ENCODE measurements at regions not wholly inside any gene's neighbourhood (a gene's known extent, or its start where the extent isn't known, plus 50 kb on each side); places are given as distances from the start of the nearest gene placed in this dataset.
"Not testable (repeated sequence)": the region's sequence is repeated elsewhere in the genome, so short reads cannot be mapped to it uniquely, and the experiment has no call there.

DNA sequence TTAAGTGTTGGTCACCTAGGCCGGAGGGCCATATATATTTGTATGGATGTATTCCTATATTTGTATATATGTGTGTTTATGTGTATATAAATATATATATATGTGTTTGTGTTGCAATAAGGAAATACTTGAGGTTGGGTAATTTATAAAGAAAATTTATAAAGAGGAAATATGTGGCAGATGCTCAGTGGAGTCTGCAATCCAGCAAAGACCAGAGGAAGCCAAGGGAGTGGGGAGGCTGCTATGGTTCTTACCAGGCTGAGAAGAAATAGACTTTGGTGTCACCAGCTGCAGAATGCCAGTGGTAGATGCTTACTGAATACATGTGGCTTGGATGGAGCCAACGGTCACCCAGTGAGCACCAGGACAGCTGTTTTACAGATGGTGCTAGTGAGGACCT is 97.4 kb upstream of the ELOVL5 start:
- DNase-seq = no peak

GRCh38 chr6:53441761-53442160 is 93.0 kb upstream of the ELOVL5 start:
- no peak for DNase-seq

DNA sequence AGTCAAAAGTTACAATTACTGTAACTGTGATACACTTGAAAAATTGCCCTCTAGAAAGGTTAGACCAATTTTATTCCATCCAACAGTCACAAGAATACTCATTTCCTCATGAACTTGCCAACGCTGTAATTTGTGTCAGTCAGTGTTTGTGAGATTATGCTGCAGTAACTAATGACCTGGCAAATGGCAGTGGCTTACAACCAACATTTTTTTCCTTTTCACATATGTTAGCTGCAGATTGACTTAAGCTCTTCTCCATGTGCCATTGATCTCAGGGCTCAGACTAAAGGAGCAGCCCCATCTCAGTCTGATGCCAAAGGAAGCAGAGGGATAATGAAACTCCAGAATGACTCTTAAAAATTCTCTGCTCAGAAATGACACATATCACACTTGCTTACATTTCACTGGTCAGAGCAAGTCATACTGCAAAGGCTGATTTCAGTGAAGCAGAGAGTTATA is 92.3 kb upstream of the ELOVL5 start:
- no peak for DNase-seq

DNA sequence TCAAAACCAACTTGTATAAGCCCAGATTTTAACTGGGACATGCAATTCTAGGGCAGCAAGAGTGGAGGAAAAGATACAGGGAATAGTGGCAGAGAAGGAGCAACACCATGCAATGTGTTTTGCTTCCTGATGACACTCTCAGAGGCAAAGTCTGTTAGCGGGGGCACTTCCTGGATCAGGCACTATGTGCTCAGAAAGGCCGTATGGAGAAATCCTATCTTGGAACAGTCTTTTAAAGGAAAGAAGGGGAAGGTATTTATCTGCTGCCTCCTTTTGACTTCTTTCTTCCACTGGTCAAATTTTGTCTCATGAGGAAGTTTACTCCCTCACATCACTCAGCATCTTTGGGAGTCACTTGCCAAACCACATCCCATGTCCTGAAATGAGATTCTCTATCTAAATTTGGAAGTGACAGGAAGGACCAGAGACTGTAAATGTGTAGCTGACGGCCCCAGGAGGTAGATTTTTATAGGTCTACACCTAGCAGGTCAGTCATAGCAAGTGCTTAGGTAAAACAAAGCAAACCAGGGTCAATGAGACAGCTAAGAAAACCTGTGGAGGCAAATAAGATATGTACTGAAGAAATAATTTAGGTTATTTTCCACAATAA is 91.7 kb upstream of the ELOVL5 start:
- no peak for DNase-seq

DNA sequence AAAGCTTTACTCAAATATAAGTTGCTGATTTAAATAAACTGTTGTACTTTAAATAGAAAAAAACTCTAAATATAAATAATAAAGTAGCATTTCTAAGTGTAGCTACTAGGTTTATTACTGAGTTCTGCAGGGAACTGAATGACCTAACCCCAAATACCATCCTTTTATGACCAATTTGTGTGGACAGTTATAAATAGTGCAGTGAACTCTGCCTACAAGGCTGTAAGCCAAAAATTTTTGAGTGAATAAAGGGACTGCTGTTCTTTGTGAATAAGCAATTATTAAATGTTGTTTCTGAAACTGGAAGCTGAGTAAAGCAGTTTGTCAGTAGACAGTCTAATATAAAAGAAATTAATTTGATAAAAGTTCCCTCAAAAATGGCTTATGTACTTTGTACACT is 90.8 kb upstream of the ELOVL5 start:
- no peak for DNase-seq

- peak in 2 of 6 experiments; percentile 8 to 24 for DNase-seq
Measured at GRCh38 chr6:53437557-53438202, 88.9 kb upstream of the ELOVL5 start.

GRCh38 chr6:53436526-53437303 is 88.0 kb upstream of the ELOVL5 start:
- DNase-seq = no peak

- no peak for DNase-seq
Measured at GRCh38 chr6:53433951-53434285, 85.2 kb upstream of the ELOVL5 start.

DNA sequence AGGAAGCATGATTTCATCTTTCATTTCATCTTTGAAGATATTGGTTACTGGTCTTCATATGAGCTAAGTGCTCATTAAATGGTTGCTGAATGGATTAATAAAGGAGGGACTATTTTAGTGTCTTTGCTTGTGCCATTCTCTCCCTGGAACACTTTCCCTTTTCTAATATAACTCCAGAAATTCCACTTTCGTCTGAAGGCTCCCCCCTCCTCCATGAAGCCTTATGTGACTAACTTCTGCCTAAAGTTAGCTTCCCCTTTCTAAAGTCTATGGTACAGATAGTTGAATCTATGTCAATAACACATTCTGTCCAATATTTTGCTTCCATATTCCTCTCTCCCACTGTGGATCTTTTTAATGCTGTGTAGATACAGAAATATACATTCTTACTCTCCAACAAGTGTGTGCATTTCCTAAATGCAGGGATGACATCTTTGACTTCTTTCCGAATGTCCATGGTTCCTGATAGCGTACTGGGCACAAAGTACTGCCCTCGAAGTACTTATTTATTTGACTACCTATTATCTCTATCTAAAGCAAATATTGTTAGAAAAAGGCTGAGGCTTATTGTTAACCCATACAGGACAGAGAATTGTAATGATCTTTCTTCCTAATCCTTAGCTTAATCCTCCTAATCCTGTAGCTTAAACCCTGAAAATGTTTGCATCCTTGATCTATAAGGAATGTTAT is 84.7 kb upstream of the ELOVL5 start:
- DNase-seq = no peak

- DNase-seq = no peak
Measured at GRCh38 chr6:53432318-53433161, 83.8 kb upstream of the ELOVL5 start.

GRCh38 chr6:53431704-53432103 is 83.0 kb upstream of the ELOVL5 start:
- DNase-seq = no peak

DNA sequence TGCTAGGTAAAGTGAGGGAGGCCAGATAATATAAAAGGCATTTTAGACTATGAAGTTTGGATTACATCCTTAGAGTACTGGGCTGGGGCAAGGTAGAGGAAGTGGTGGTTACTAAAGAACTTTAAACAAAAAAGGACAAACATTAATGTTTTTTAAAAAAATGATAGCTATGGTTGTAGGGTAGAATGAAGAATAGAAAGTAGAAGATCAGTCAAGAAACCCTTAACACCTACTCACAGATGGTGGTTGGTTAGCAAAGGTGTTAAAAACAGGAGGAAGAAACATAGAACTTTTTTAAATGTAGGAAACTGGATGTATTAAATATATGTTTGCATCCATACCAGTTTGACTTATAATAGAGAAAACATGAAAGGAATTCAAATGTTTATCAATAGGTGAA is 80.7 kb upstream of the ELOVL5 start:
- no peak for DNase-seq

DNA sequence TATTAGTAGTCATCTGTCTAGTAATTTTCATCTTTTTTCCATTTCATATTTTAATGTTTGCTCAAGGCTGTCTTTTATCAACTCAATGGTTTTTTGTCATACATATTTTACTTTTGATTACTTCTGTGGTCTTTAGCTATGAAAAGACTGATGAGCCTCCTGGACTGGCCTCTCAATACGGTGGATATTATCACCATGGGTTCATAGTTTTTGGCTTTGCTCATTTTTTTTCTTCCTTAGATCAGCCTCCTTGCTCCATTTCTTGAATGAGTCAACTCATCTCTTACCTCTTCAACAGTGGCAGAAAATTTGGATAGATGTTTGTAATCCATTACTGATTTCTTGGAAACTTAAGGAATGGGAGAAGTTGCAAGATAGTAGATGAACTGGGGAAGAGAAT is 80.1 kb upstream of the ELOVL5 start:
- DNase-seq = no peak

DNA sequence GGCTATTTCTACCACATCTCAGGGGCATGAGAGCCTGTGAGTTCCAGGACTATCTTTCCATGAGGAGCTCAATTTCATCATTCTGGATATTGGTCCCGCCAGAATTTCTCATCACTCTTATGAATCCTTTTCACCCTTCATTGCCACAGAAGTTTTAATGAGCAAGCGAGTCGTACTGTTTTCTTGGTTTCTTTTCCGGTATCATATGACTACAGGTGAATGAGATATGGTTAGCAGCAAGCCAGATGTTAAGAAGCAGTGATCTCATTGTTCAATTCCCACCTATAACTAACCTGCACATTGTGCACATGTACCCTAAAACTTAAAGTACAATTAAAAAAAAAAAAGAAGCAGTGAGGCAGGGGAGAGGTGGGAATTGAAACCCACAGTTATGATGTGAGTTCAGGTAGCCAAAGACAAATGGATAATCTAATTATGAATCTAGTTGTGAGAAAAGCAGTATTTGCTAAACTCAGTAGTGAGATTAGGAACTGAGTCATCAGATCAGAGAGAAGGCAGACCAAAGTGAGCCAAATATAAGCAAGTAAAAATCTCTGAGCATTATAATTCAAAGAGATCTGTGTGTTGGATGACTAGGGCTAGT is 78.0 kb upstream of the ELOVL5 start:
- DNase-seq = no peak

DNA sequence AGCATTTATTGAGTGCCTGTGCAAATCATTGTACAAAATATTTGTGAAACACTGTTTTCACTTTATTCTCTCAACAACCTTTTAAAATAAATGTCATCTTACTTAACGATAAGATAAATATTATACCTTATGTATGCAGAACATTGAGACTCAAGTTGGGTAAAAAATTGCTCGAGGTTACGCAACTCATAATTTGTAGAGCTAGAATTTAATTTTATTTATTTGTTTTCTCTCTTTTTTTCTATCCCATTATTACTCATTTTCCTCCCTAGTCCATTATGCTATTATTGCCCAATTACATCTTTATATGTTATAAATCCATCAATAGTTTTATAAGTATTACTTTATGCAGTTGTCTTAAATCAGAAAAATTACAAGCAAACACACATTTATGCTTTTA is 77.4 kb upstream of the ELOVL5 start:
- no peak for DNase-seq

DNA sequence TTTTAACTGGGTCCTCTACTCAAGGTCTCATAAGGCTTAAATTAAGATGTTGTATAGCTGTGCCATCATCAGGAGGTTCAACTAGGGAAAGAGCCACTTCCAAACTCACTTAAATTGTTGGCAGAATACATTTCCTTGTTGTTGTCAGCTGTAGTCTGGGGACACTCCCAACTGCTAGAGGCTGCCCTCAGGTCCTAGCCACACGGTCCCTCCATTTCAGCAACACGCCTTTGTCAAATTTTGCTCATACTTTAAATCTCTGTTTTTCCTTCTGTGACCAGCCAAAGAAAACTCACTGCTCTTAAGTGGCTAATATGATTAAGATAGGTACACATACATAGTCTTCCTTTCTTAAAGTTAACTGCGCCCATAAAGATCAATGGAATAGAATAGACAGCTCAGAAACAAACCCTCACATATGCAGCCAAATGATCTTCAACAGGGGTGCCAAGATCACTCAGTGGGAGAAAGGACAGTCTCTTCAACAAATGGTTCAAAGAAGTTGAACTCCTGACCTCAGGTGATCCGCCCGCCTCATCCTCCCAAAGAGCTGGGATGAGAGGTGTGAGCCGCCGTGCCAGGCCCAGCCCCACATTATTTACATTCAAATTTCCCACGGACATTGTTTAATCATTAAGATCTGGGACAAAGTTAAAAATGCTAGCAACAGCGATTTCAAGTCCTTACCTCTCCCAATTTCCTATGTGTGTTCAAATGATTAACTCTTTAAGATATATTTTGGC is 76.4 kb upstream of the ELOVL5 start:
- DNase-seq = no peak

DNA sequence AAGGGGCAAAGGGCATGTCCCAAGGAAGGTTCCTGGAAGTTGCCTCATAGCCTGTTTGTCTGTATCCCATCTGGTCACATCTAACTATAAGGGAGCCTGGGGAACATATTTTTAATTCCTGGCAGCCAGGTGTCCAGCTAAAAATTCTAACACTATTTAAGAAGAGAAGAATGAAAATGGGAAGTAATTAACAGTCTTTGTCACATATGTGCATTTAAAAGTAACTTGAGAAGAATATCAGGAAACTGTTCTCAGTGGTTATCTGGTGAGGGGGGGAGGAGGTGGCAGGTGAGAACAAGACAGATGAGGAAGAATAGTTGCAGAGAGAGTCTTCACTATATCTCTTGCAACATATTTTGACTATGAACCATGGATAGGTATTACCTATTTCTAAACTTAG is 75.5 kb upstream of the ELOVL5 start:
- DNase-seq = no peak

DNA sequence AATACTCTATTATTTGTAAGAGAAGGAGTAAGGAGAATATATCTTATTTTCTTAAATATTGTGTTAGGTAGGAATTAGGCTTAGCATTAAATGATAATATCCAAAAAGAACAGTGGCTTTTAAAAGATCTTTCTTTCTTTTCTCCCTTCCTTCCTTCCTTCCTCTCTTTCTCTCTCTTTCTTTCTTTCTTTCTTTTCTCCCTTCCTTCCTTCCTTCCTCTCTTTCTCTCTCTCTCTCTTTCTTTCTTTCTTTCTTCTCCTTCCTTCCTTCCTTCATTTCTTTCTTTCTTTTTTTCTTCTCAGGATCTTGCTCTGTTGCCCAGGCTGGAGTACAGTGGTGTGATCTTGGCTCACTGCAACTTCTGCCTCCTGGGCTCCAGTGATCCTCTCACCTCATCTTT is 74.8 kb upstream of the ELOVL5 start:
- DNase-seq = not testable (repeated sequence)

- DNase-seq = no peak
Measured at GRCh38 chr6:53419026-53419425, 70.3 kb upstream of the ELOVL5 start.

DNA sequence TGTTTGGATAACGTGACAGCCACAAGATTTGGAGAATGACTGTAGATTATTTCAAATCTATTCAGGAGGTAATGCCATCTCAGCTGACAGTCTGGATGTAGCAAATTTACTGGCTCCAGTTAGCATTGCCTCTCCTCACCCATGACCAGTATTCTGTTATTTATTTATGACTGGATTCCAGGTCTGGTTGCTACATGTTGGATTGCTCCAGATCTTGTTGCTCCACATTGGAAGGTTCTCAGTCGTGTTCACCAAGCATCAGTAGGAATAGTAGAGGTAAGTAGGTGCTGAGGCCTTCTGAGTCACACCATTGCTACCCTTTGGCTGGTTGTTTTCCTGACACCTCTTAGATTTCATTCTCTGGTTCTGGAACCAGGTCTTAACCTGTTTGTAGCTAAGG is 69.5 kb upstream of the ELOVL5 start:
- no peak for DNase-seq

- no peak for DNase-seq
Measured at GRCh38 chr6:53417141-53417540, 68.4 kb upstream of the ELOVL5 start.

- DNase-seq = no peak
Measured at GRCh38 chr6:53413326-53413725, 64.6 kb upstream of the ELOVL5 start.

Measured in stimulated activated naive CD4-positive, alpha-beta T cell (primary cell).